ENCODE measurements at regions not wholly inside any gene's neighbourhood (a gene's known extent, or its start where the extent isn't known, plus 50 kb on each side); places are given as distances from the start of the nearest gene placed in this dataset.

DNA sequence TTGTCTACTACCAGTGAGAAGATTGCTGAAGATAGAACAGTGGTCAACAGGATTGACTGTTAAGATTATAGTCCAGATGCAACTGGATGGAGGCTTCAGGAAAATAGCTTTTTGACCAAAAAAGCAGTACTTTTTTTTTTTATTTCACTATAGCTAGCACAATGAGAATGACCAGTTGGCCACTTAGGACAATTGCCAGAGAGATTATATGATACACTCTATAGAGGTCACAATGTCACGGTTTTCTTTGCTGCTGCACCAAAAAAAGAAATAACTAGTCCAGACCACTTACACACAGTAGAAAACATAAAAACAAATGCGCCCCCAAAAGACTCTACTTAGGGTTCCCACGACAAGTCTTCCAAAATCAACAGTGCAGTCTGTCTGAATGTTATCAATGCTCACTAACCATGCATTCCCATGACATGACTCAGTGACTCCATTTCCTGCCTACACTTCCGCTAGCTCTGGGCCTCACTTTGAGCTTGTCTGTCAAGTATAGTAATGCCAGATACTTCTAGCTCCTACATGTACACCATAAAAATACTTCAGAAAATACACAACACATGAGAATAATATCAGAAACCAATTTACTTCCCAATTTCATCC is 209.1 kb upstream of the STARD13 start:
- H3K4me2 ChIP-seq (ENCODE audit: low read length): no peak overlapping the region
- no peak overlapping the region for H2AFZ ChIP-seq (ENCODE audit: low read depth, low read length)
- no peaks in the 10 kb centered on the region for H3F3A ChIP-seq (ENCODE audit: insufficient read depth, low read length, poor library complexity, severe bottlenecking)
- no peaks in the 10 kb centered on the region for H4K20me1 ChIP-seq (ENCODE audit: insufficient read depth)
- H3K9me3 ChIP-seq (ENCODE audit: low read length): no peaks in the 10 kb centered on the region
- no peaks in the 10 kb centered on the region for H3K36me3 ChIP-seq (ENCODE audit: insufficient read depth, low read length)
- no peak overlapping the region for H3K4me3 ChIP-seq (ENCODE audit: low read length)
- no peak overlapping the region for H3K9ac ChIP-seq (ENCODE audit: low read length)
- no peaks in the 10 kb centered on the region for H3K9me2 ChIP-seq (ENCODE audit: insufficient read depth, low read length)
- H3K27ac ChIP-seq (ENCODE audit: low read length): no peak overlapping the region
- no peaks in the 10 kb centered on the region for H3K79me2 ChIP-seq (replicated peaks; ENCODE audit: insufficient read depth, low read length)
- H3K27me3 ChIP-seq (ENCODE audit: insufficient read depth, low read depth, low read length): no peaks in the 10 kb centered on the region
- no peak for TF ChIP-seq POLR2AphosphoS5 (IDR thresholded peaks at IDR 0.05)
- no peak for TF ChIP-seq EZH2 (IDR thresholded peaks at IDR 0.05; ENCODE audit: borderline replicate concordance, insufficient read depth, low read length, poor library complexity, severe bottlenecking)
- TF ChIP-seq TAF1 (IDR thresholded peaks at IDR 0.05; ENCODE audit: low read depth): no peak
- TF ChIP-seq SMC3 (conservative IDR thresholded peaks at IDR 0.05; ENCODE audit: poor library complexity): no peak
- TF ChIP-seq CTCF (IDR thresholded peaks at IDR 0.05; ENCODE audit: poor library complexity, severe bottlenecking): no peak
- no peak for TF ChIP-seq EP300 (conservative IDR thresholded peaks at IDR 0.05; ENCODE audit: poor library complexity, severe bottlenecking)
- TF ChIP-seq MXI1 (conservative IDR thresholded peaks at IDR 0.05; ENCODE audit: poor library complexity, severe bottlenecking): no peak
- no peak for TF ChIP-seq RAD21 (conservative IDR thresholded peaks at IDR 0.05)
- TF ChIP-seq REST (IDR thresholded peaks at IDR 0.05; ENCODE audit: borderline replicate concordance): no peak

DNA sequence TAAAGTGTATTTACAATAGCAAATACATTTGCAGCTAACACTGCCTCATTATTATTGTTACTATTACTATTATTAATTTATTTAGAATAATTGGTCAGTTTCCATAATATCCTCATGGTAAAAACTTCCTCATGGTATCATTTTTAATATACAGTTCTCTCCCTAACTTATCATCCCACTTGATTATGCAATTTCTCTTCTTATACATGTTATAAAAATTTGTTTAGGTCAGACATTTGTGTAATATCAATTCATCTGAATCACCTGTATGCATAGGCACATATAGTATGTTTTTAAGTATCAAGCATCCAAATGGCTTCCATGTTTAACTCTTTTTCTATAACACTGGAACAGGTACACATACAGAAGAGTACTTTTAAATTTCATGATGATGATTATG is 210.8 kb upstream of the STARD13 start:
- Histone ChIP-seq H3K9me2 (ENCODE audit: insufficient read depth, low read length) (no peaks in the 10 kb centered on the region), H2AFZ (ENCODE audit: low read depth, low read length) (no peak overlapping the region), H4K20me1 (ENCODE audit: insufficient read depth) (no peaks in the 10 kb centered on the region), H3K79me2 (replicated peaks; ENCODE audit: insufficient read depth, low read length) (no peaks in the 10 kb centered on the region), H3K9me3 (ENCODE audit: low read length) (no peaks in the 10 kb centered on the region), H3K4me2 (ENCODE audit: low read length) (no peak overlapping the region), H3K36me3 (ENCODE audit: insufficient read depth, low read length) (no peaks in the 10 kb centered on the region), H3K27ac (ENCODE audit: low read length) (no peak overlapping the region), H3F3A (ENCODE audit: insufficient read depth, low read length, poor library complexity, severe bottlenecking) (no peaks in the 10 kb centered on the region), H3K4me3 (ENCODE audit: low read length) (no peak overlapping the region), H3K27me3 (ENCODE audit: insufficient read depth, low read depth, low read length) (no peaks in the 10 kb centered on the region), H3K9ac (ENCODE audit: low read length) (no peak overlapping the region)
- TF ChIP-seq POLR2AphosphoS5 (IDR thresholded peaks at IDR 0.05) (no peak), REST (IDR thresholded peaks at IDR 0.05; ENCODE audit: borderline replicate concordance) (no peak), CTCF (IDR thresholded peaks at IDR 0.05; ENCODE audit: poor library complexity, severe bottlenecking) (no peak), TAF1 (IDR thresholded peaks at IDR 0.05; ENCODE audit: low read depth) (no peak), EP300 (conservative IDR thresholded peaks at IDR 0.05; ENCODE audit: poor library complexity, severe bottlenecking) (no peak), SMC3 (conservative IDR thresholded peaks at IDR 0.05; ENCODE audit: poor library complexity) (no peak), RAD21 (conservative IDR thresholded peaks at IDR 0.05) (no peak), EZH2 (IDR thresholded peaks at IDR 0.05; ENCODE audit: borderline replicate concordance, insufficient read depth, low read length, poor library complexity, severe bottlenecking) (no peak), MXI1 (conservative IDR thresholded peaks at IDR 0.05; ENCODE audit: poor library complexity, severe bottlenecking) (no peak)
